Thyroid gland (tissue), 4 donors: ENCODE measurements at regions not wholly inside any gene's neighbourhood (a gene's known extent, or its start where the extent isn't known, plus 50 kb on each side); places are given as distances from the start of the nearest gene placed in this dataset.

Experiments
- DNase-seq, 2 donors: peaks; one replicate each; pipeline ENCODE4 v3.0.0-alpha.2; 2019
- H3K27ac ChIP-seq, 3 donors: fragments of 200-600 bp; sonication (generic); 1 replicate in 2 of 3; 2 replicates in 1 of 3; pipeline ENCODE4 v1.5.1; 2016 to 2019; ENCODE audit warnings: mild to moderate bottlenecking in 1 of 3, moderate library complexity in 1 of 3
- H3K27me3 ChIP-seq: fragments of 200-600 bp; sonication (generic); one replicate; pipeline ENCODE4 v1.5.1; 2019
- H3K36me3 ChIP-seq, 2 donors: fragments of 200-600 bp; sonication (generic); one replicate each; pipeline ENCODE4 v1.5.1; 2016 to 2019
- H3K4me1 ChIP-seq, 2 donors: fragments of 200-600 bp; sonication (generic); one replicate each; pipeline ENCODE4 v1.5.1; 2017 to 2019
- H3K4me3 ChIP-seq, 3 donors: fragments of 200-600 bp; sonication (generic); replicated peaks in 1 of 3; 1 replicate in 2 of 3; 2 replicates in 1 of 3; pipeline ENCODE4 v1.5.1; 2016; ENCODE audit warnings: mild to moderate bottlenecking in 1 of 3
- H3K9me3 ChIP-seq: fragments of 200-600 bp; sonication (generic); one replicate; pipeline ENCODE4 v1.5.1; 2017
- POLR2A ChIP-seq, 2 donors: fragments of 450-650 bp; IDR thresholded peaks; one replicate each; pipeline ENCODE4 v1.6.1; 2017; ENCODE audit warnings: antibody characterized with exemption in 2 of 2, mild to moderate bottlenecking in 2 of 2, moderate library complexity in 1 of 2
- WGBS, 2 donors: methylation state at CpG; one replicate each; pipeline ENCODE4 v1.1.5; 2017; 5-methylcytosine and 5-hydroxymethylcytosine counted together
- intact Hi-C: fragments of 100-400 bp; cut with DNase I; formaldehyde crosslinking; loops from one replicate; pipeline ENCODE4 v1.15.1; 2023
- TF ChIP-seq, protein P1 (sequence below), 6 experiments: fragments of 200-600 bp in 3 of 6; fragments of 450-650 bp in 3 of 6; sonication (generic) in 3 of 6; IDR thresholded peaks; one replicate each; pipeline ENCODE4 v1.5.1; 2016 to 2019; ENCODE audit warnings: antibody characterized with exemption in 6 of 6, mild to moderate bottlenecking in 2 of 6, inconsistent platforms in 1 of 6, moderate library complexity in 1 of 6

DNA sequence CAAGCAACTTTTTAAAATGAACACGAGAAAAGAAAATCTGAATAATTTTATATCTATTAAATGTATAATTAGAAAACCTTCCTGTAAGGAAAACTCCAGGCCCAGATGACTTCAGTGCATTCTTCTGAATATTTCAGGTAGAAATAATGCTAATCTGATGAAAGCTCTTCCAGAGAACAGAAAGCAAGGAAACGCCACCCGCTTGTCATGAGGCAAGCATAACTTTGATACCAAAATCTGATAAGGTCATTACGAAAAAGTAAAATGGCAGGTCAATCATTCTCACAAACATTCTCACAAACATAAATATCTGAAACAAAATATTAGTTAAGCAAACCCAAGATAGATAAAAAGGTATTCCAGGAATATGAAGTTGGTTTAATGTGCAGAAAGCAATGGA, 60.6 kb upstream of the PCSK6 start:
- H3K27me3 ChIP-seq = no peaks in the 10 kb centered on the region
- intact Hi-C loops = no loop called here
- no peak for TF ChIP-seq POLR2A (IDR thresholded peaks at IDR 0.05)
- TF ChIP-seq, protein P1, sequence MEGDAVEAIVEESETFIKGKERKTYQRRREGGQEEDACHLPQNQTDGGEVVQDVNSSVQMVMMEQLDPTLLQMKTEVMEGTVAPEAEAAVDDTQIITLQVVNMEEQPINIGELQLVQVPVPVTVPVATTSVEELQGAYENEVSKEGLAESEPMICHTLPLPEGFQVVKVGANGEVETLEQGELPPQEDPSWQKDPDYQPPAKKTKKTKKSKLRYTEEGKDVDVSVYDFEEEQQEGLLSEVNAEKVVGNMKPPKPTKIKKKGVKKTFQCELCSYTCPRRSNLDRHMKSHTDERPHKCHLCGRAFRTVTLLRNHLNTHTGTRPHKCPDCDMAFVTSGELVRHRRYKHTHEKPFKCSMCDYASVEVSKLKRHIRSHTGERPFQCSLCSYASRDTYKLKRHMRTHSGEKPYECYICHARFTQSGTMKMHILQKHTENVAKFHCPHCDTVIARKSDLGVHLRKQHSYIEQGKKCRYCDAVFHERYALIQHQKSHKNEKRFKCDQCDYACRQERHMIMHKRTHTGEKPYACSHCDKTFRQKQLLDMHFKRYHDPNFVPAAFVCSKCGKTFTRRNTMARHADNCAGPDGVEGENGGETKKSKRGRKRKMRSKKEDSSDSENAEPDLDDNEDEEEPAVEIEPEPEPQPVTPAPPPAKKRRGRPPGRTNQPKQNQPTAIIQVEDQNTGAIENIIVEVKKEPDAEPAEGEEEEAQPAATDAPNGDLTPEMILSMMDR (IDR thresholded peaks at IDR 0.05) = no peak
- no peaks in the 10 kb centered on the region for H3K9me3 ChIP-seq
- WGBS, 2 donors = 88% methylated on average over 4 of the region's 4 CpGs
- no peaks in the 10 kb centered on the region for H3K4me1 ChIP-seq
- no peak overlapping the region for H3K27ac ChIP-seq
- DNase-seq = no peak
- H3K4me3 ChIP-seq = no peak overlapping the region
- H3K36me3 ChIP-seq = no peaks in the 10 kb centered on the region

- TF ChIP-seq, protein P1 (IDR thresholded peaks at IDR 0.05) = no peak
- TF ChIP-seq POLR2A (IDR thresholded peaks at IDR 0.05) = no peak
- no peak for DNase-seq
- no peaks in the 10 kb centered on the region for H3K27me3 ChIP-seq
- intact Hi-C loops = no loop called here
- no peak overlapping the region for H3K27ac ChIP-seq
- H3K4me3 ChIP-seq = no peak overlapping the region
- H3K36me3 ChIP-seq = no peaks in the 10 kb centered on the region
- no peaks in the 10 kb centered on the region for H3K9me3 ChIP-seq
- H3K4me1 ChIP-seq = no peaks in the 10 kb centered on the region
- 58 to 60% methylated on average over 8 of the region's 8 CpGs for WGBS, 2 donors
These were observed 60.1 kb upstream of the PCSK6 start for GRCh38 chr15:101549647-101550046.

GRCh38 chr15:101547737-101548136, 58.2 kb upstream of the PCSK6 start:
- intact Hi-C loops = no loop called here
- no peak for TF ChIP-seq POLR2A (IDR thresholded peaks at IDR 0.05)
- TF ChIP-seq, protein P1 (IDR thresholded peaks at IDR 0.05) = no peak
- no peak overlapping the region for H3K27ac ChIP-seq
- no peaks in the 10 kb centered on the region for H3K4me1 ChIP-seq
- no peaks in the 10 kb centered on the region for H3K9me3 ChIP-seq
- H3K36me3 ChIP-seq = no peaks in the 10 kb centered on the region
- H3K4me3 ChIP-seq = no peak overlapping the region
- WGBS, 2 donors = 77 to 85% methylated on average over 2 of the region's 2 CpGs
- no peaks in the 10 kb centered on the region for H3K27me3 ChIP-seq
- DNase-seq = no peak

GRCh38 chr15:101545548-101546505, 56.3 kb upstream of the PCSK6 start:
- intact Hi-C loops = no loop called here
- no peak for DNase-seq
- Histone ChIP-seq H3K4me3 (no peak overlapping the region), H3K36me3 (no peaks in the 10 kb centered on the region), H3K9me3 (no peaks in the 10 kb centered on the region), H3K27me3 (no peaks in the 10 kb centered on the region), H3K27ac (no peak overlapping the region), H3K4me1 (no peaks in the 10 kb centered on the region)
- TF ChIP-seq, protein P1 (IDR thresholded peaks at IDR 0.05) = no peak
- no peak for TF ChIP-seq POLR2A (IDR thresholded peaks at IDR 0.05)
- 64 to 71% methylated on average over 11 to 12 of the region's 12 CpGs for WGBS, 2 donors

GRCh38 chr15:101544613-101544945, 55.1 kb upstream of the PCSK6 start:
- intact Hi-C loops = no loop called here
- Histone ChIP-seq H3K36me3 (no peaks in the 10 kb centered on the region), H3K4me1 (no peaks in the 10 kb centered on the region), H3K9me3 (no peaks in the 10 kb centered on the region), H3K27me3 (no peaks in the 10 kb centered on the region), H3K27ac (no peak overlapping the region), H3K4me3 (no peak overlapping the region)
- TF ChIP-seq, protein P1 (IDR thresholded peaks at IDR 0.05) = no peak
- no peak for TF ChIP-seq POLR2A (IDR thresholded peaks at IDR 0.05)
- WGBS, 2 donors = 76 to 83% methylated on average over 2 of the region's 2 CpGs
- no peak for DNase-seq
